ENCODE measurements at regions not wholly inside any gene's neighbourhood (a gene's known extent, or its start where the extent isn't known, plus 50 kb on each side); places are given as distances from the start of the nearest gene placed in this dataset.
A peak's percentile ranks its signal among the peaks of the same experiment; 100 is the strongest.

GRCh38 chr11:105324156-105324555, 184.6 kb upstream of the CARD18 start:
- DNase-seq, result no peak

GRCh38 chr11:105321696-105322095, 182.1 kb upstream of the CARD18 start:
- DNase-seq, result no peak

DNA sequence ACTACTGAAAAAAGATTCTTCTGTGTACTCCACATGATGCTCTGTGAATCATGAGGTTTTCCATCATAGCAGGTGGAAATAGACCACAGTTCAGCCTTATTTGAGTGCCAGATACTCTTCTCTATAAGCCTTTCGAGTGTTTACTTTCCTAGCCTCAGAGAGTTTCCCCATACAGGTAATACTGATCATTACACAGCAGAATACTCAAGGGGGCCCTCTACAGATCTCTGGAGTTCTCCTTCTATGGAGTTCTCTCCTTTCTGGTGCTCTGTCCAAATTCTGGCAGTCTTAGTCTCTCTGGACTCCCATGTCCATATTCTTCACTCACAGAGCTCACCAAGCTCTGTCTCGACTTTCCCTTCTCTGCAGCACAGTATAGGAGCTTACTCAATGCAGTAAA, 175.7 kb upstream of the CARD18 start:
- no peak for DNase-seq

DNA sequence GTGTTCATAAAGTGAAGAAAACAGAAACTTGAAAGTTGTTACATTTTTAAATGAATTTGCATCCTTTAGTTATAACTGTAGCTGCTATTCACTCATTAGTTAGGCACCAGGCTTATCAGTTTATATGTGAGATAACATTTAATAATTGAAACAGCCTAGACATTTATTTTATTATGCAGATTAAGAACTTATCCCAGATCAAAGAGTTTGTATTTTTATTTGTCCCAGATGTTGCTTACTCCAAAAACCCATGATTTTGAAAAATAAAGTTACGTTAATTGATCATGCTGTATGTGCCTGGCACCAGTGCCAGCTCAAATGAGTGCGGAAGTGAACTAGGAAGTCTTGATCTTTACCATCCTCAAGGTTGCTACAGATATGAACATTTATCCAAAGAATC, 172.7 kb upstream of the CARD18 start:
- no peak for DNase-seq

GRCh38 chr11:105298630-105299029, 159.1 kb upstream of the CARD18 start:
- DNase-seq, result peak; percentile 32

DNA sequence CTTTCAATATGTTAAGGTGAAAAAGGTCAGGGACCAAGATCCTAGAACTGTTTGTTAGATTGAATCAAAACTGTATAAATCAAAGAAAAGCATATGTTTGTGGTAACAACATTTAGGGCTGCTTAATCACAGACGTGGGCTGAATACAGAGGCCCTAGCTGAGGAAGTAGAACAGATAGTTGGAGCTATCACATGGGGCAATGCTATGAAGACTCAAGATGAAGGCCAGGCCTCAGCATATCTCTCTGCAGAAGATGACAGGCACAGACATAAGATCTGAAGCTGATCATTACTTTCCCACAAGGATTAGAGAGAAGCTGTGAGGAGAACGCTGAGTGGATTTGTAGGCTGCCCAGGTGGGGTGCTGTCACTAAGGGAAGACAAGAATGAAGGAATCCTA, 158.6 kb upstream of the CARD18 start:
- DNase-seq, result no peak

GRCh38 chr11:105297463-105297862, 157.9 kb upstream of the CARD18 start:
- peak; percentile 78 for DNase-seq

DNA sequence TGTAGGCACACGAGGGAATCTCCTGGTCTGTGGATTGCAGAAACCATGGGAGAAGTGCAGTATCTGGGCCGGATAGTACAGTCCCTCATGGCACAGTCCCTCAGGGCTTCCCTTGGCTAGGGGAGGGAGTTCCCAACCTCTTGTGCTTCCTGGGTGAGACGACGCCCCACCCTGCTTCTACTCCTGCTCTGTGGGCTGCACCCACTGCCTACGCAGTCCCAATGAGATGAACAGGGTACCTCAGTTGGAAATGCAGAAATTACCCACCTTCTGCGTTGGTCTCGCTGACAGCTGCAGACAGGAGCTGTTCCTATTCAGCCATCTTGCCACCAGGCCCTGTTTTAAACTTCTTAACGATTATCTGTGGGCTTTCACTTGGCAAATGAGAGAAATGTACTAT, 157.2 kb upstream of the CARD18 start:
- no peak for DNase-seq

GRCh38 chr11:105296386-105296785, 156.8 kb upstream of the CARD18 start:
- DNase-seq, result no peak

GRCh38 chr11:105282658-105283057, 143.1 kb upstream of the CARD18 start:
- no peak for DNase-seq

GRCh38 chr11:105274631-105275030, 135.1 kb upstream of the CARD18 start:
- DNase-seq, result no peak

GRCh38 chr11:105273660-105274280, 134.2 kb upstream of the CARD18 start:
- DNase-seq, result no peak

- DNase-seq, result no peak
Measured at GRCh38 chr11:105269862-105270261, 130.3 kb upstream of the CARD18 start.

GRCh38 chr11:105268404-105269062, 129.0 kb upstream of the CARD18 start:
- no peak for DNase-seq

DNA sequence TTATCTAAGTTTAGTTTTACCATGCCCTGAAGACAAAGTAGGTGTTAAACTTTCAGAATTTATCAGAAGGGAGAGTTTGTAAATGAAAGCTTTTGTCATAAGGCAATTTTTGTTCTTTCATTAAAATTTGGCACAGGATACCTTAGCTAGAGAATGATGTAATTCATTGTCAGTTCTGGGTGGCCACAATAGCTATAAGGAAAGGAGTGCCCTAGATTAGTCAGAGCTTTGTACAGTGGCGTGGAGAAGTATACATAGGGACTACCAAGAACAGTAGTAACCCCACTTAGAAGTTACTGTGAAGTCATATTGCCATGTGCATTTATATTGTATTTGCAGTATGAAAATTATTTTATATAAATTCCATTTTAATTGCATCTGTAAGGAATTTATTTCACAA, 126.3 kb upstream of the CARD18 start:
- DNase-seq, result peak; percentile 42

DNA sequence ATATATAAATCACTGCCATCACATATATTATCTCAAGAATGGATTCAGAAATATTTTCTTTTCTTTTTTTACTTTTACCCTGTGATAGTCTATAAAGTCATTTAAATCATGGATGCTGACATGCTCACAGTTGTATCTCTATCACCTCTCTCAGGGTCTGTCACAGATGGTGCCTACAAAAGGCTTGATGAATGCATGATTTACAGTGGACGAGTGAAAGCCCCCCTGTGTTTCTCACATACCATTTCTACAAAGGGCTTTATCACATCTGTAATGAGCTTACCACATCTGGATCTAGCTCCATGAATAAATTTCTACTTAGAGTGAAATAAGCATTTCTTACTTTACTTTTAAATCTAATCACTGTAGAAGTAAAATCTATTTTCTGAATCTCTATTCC, 121.4 kb upstream of the CARD18 start:
- DNase-seq, result no peak

DNA sequence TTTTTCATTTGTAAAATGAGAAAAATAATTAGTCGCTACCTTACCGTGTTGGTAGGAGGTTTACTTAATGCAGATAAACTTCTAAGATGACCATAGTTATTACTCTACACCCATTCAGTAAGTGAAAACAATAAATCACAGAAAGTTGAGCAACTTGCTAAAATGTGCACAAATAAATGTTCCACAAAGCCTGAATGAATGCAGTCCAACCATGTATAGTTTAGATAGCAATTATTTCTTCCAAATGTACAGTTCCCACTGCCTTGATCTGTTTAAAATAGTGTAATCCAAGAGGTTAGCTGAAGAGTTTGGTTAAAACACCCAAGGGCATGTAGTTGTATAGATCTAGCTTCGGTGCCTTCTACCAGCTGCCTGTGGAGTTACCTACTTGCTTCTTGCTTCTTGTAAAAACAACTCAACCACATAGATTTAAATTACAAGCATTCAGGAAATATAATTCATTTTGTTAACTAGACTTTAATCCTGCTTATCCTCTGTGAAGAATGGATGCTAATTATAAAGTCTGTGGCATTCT, 106.3 kb upstream of the CARD18 start:
- DNase-seq, result no peak

DNA sequence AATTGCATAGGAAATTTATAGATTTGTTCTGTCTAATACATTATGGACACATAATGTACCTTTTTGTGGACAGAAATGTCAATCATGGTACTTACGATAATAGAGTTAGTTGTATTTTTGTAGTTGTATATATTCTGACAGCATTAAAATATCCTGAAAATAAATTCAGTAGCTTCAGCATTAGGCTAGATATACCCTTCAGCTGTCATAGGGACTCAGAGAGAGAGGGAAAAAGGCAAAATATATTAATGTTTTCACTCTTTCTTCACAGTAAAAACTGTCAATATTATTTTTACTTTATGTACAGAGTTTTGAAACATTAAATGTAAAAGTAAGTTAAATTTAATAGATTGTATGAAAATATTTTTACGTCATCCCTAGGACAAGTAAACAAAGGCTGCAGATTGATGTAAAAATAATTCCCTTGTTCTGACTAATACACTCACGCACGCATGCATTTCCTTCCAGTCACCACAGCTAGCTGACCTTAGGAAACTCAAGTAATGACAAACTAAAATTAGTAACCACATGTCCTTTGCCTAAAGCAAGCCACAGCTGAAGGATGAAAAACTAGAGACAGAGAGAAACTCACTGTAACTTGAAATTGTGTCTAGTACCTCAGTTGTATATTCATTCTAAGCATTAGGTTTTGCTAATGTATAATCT, 104.7 kb upstream of the CARD18 start:
- DNase-seq, result peak; percentile 94

GRCh38 chr11:105241136-105241535, 101.6 kb upstream of the CARD18 start:
- DNase-seq, result peak; percentile 38

- DNase-seq, result peak; percentile 57
Measured at GRCh38 chr11:105236664-105237063, 97.1 kb upstream of the CARD18 start.

GRCh38 chr11:105233285-105233684, 93.7 kb upstream of the CARD18 start:
- DNase-seq, result no peak

- DNase-seq, result no peak
Measured at GRCh38 chr11:105232021-105232420, 92.5 kb upstream of the CARD18 start.

- no peak for DNase-seq
Measured at GRCh38 chr11:105230586-105230985, 91.0 kb upstream of the CARD18 start.

DNA sequence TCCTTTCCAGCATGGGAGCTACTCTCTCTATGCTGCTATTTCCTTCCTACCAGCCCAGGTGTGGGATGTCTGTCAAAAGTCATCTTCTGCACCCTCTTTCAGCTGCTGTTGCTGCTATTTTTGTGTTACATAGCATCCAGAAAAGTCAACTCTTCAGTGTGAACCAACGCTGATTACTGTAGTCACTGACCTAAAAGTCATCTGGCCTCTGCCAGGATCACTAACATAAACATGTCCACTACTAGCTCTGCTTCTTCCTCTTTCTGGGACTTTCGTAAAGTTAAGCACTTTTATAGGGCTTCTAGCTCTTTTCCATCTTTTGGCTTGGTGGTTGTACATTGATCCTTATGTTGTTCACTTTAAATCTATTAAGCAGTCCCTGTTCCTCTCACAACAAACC, 90.2 kb upstream of the CARD18 start:
- DNase-seq, result no peak

Measured in fibroblast of skin of back (primary cell).